ENCODE measurements at regions not wholly inside any gene's neighbourhood (a gene's known extent, or its start where the extent isn't known, plus 50 kb on each side); places are given as distances from the start of the nearest gene placed in this dataset.

GRCh38 chr3:187941135-187941847 lies 196.0 kb upstream of the BCL6 start:
- Histone ChIP-seq H3K27ac (ENCODE audit: low read depth in 1 of 2, low read length in 2 of 2) (peak overlapping the region; percentile 31 to 34), H3K9ac (ENCODE audit: low read depth in 1 of 2, low read length in 2 of 2) (no peak overlapping the region), H3K36me3 (ENCODE audit: control insufficient read depth in 4 of 4, insufficient read depth in 3 of 4, low read depth in 1 of 4, low read length in 3 of 4) (no peaks in the 10 kb centered on the region), H3K4me1 (ENCODE audit: control insufficient read depth in 4 of 4, insufficient read depth in 4 of 4, low read length in 3 of 4) (peaks cover 3 to 25% (median 14%) of the 10 kb centered on the region in 4 donors), H3K27me3 (ENCODE audit: control insufficient read depth in 4 of 4, insufficient read depth in 4 of 4, low read length in 3 of 4) (no peaks in the 10 kb centered on the region), H3K4me3 (ENCODE audit: low read depth in 1 of 3, low read length in 3 of 3) (no peak overlapping the region), H3K9me3 (ENCODE audit: control insufficient read depth in 4 of 4, low read length in 3 of 4) (no peaks in the 10 kb centered on the region)
- TF ChIP-seq MAX (IDR thresholded peaks at IDR 0.05) (no peak), HNF4A (conservative IDR thresholded peaks at IDR 0.05) (no peak), CTCF (IDR thresholded peaks at IDR 0.05; ENCODE audit: low read depth, low read length, missing input control) (no peak), RXRA (IDR thresholded peaks at IDR 0.05) (peak; percentile 54 to 91), RAD21 (IDR thresholded peaks at IDR 0.05) (peak in 1 of 2 donors; percentile 37), ATF3 (IDR thresholded peaks at IDR 0.05) (no peak), HNF4G (IDR thresholded peaks at IDR 0.05) (no peak), SP1 (IDR thresholded peaks at IDR 0.05) (peak; percentile 25), REST (IDR thresholded peaks at IDR 0.05) (no peak), NR2F2 (IDR thresholded peaks at IDR 0.05) (no peak), FOXA1 (IDR thresholded peaks at IDR 0.05) (no peak), JUND (IDR thresholded peaks at IDR 0.05) (no peak), GABPA (IDR thresholded peaks at IDR 0.05 in 1 of 2, conservative IDR thresholded peaks at IDR 0.05 in 1 of 2) (no peak), TAF1 (conservative IDR thresholded peaks at IDR 0.05) (no peak), YY1 (IDR thresholded peaks at IDR 0.05) (no peak), EGR1 (IDR thresholded peaks at IDR 0.05; ENCODE audit: low read depth in 2 of 2) (no peak), ZBTB33 (IDR thresholded peaks at IDR 0.05) (no peak), FOXA2 (IDR thresholded peaks at IDR 0.05) (no peak)
- WGBS: 50% methylated on average over 4 of the region's 4 CpGs
- no peak for DNase-seq (ENCODE audit: low spot score)

Data from liver (tissue), 8 donors.